DMS53 treated with DMSO at 0.1 percent for 48 hours (cell line): ENCODE measurements at regions not wholly inside any gene's neighbourhood (a gene's known extent, or its start where the extent isn't known, plus 50 kb on each side); places are given as distances from the start of the nearest gene placed in this dataset.
"Not testable (repeated sequence)": the region's sequence is repeated elsewhere in the genome, so short reads cannot be mapped to it uniquely, and the experiment has no call there.

Source experiments
- DNase-seq: peaks from one replicate; lab custom pipeline; 2025; ENCODE audit not compliant: unreplicated experiment; lab: John Stamatoyannopoulos, UW

GRCh38 chr13:74272826-74273225 is 138.6 kb upstream of the KLF12 start:
- no peak for DNase-seq

- DNase-seq = no peak
These were observed 135.8 kb upstream of the KLF12 start for GRCh38 chr13:74270018-74270417.

GRCh38 chr13:74266861-74267260 is 132.7 kb upstream of the KLF12 start:
- DNase-seq = no peak

DNA sequence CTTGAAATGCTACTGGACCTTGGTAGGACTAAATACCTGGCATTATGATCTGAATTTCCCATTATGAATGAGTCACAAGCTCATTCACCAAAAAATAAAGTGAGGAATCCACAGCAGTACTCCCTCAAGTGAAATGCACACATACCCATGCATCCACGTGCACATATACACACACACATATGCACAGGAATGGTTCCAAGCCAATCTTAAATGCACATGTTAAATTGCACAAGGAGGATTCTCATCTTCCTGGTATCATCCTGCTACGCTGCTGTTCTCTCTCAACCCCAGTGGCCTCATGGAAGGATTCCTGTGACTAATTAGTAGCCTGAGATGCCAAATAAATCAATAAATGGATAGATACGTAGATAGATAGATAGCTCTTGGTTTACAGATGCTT is 132.1 kb upstream of the KLF12 start:
- no peak for DNase-seq

DNA sequence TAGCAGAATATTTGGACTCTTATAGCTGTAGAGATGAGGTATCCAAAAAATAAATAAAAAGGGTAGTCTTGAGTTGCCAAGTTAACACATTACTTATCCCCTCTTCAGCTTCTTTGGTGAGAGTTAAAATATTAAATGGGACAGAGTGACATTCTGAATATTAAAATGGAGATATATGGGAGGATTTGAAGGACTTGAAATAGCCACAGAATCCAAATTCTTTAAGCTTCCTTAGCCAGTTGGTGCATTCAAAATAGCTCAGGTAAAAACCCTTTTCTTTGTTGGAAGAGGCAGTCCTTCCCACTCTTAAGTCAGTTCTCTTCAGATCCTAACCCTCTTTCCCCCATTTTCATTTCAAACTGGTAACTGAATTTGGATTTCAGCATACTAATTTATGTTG is 130.1 kb upstream of the KLF12 start:
- DNase-seq = no peak

- not testable (repeated sequence) for DNase-seq
These were observed 126.2 kb upstream of the KLF12 start for GRCh38 chr13:74260420-74260819.

DNA sequence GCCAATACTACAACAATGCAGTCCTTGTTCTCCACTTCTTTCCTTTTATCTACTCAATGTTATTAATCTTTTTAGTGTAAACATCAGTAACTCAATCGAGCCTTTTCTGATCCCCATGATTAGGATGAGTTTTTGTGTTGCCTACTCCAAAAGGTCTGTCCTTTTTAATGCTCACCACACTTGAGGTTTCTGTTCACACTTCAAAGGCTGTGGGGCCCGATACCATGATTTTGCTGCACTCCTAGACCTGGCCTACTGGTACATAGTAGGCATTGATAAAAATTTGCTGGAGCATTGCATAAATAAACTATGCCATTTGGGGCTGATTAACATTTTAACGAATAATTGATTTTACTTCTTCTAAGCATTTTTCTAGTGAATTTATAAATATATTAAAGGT is 125.4 kb upstream of the KLF12 start:
- no peak for DNase-seq

DNA sequence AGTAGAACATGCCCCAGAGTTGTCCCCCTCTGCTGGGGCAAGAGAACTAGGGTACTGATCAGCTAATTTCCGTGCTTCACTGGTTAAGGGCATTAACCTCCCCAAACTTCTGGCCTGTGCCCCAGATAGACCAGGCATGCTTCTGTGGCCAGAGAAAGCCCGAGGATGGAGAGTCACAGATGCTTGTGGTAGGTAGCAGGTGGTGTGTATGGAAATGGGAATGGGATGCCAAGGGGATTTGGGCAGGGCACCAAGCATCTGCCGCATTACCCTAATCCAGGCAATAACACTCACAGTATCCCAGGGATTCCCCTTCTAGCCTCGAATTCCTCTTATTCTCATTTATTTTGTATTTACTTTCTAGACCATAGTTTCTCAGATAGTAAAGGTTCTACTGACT is 124.8 kb upstream of the KLF12 start:
- no peak for DNase-seq

- DNase-seq = no peak
These were observed 122.8 kb upstream of the KLF12 start for GRCh38 chr13:74256969-74257368.

DNA sequence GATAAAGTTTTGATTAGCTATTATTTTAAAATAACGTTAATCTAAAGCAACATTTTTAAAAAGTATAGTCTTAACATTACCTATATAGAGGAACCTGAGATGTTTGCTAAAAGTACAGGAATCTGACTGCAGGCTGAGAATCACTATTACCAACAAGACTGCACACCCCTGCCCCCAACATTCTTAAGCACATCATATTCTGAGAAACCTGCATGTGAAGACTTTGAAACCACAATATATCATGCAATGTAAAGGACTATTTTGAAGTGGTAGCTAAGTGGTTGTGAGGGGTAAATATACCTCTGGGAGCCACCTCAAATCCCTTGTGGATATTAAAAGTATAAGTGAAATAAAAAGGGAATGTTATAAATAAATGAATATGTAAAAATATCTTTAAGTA is 119.0 kb upstream of the KLF12 start:
- DNase-seq = no peak

- DNase-seq = no peak
These were observed 117.7 kb upstream of the KLF12 start for GRCh38 chr13:74251778-74252519.

- DNase-seq = no peak
These were observed 116.6 kb upstream of the KLF12 start for GRCh38 chr13:74250738-74251190.

DNA sequence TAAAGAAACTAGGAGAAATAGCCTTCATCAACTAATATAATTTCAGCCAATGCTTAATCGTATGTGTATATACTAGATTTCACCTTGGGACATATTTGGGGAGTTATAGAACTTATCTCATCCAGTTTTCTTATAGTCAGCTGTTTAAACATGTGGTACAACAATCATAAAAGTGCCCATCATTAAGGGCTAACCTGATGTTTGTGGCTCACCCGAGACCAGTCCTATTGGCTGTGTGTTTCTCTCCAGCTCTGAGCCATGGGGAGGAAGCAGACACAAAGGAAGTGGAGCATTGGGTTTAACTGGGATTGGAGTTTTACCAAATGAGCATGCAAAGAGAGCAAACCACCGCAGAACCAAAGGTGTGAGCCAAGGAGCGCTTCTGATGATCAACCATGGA is 114.3 kb upstream of the KLF12 start:
- DNase-seq = no peak

- no peak for DNase-seq
These were observed 112.3 kb upstream of the KLF12 start for GRCh38 chr13:74246487-74246886.

DNA sequence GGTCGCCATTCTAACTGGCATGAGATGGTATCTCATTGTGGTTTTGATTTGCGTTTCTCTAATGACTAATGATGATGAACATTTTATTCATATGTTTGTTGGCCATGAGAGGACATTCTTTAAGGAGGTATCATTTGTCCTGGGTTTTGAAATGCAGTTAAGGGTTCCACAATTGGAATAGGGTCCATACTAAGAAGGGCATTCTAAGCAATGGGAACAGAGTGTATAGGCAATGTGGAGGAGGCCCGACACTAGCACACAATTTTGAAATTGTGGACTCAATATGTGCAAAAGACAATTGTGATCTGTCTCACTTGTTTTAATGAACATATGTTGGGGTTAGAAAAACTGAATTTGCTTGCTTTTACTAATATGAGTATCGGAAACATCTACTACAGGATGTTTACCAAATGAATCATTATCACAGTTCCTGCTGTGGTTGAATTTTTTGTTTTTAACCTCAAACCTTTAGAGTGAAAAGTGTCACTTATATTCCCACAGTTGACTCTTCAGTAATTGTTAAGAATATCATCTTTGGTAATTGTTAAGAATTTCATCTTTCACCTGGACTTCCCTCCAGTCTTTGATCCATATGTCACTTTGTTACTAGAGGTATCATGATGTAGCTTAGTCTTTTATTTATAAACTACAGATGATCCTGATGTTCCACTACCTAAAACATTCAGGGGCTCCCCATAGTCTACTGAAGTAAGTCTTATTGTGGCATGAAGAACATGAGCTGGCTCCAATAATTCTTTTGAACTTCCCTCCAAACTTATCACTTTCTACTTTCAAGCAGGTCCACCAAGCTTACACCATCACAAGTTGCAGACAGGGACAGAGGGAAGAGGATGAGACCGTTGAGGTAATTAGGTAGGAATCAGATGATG is 109.7 kb upstream of the KLF12 start:
- DNase-seq = no peak

- DNase-seq = not testable (repeated sequence)
These were observed 107.1 kb upstream of the KLF12 start for GRCh38 chr13:74241343-74241742.

DNA sequence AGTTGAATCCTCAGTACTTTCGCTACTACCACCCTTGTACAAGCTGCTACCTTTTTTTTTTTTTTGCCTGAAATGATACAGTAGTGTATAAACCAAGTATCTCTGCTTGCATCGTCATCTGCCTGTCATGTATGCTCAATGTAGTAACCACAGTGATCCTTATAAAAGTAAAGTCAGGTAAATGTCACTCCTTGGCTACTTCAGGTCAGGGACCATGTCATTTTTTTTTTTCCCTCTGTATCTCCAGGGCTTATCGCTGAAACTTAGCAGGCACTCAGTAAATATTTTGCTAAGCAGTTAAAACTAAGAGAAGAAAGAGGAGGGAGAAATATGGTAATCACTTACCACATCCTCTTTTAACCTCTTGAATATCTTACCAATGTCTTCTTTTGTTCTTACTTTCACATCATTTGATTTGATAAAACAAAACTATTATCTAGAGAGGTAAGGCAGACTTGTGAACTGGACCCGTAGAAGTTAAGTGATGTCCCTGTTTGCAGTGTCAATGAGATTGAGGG is 96.8 kb upstream of the KLF12 start:
- DNase-seq = no peak

DNA sequence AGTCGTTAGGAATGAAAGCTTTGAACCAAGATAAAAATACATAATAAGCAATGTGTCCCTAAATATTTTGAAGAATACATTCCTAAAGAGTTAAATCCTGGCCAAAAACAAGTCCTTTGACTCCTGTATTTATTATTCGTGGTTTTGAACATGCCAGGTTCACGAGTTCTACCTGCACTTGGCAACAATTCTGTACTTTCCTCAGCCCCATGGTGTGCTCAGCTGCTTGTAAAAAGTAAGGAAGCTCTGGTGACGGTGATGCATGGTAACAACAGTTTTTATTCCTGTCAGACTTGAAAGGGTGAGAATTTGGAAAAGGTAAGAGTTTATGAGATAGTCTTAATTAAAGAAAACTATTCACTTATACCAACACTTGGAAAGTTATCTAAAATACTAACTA is 95.0 kb upstream of the KLF12 start:
- DNase-seq = no peak

- no peak for DNase-seq
These were observed 93.4 kb upstream of the KLF12 start for GRCh38 chr13:74227476-74228158.

- DNase-seq = no peak
These were observed 92.7 kb upstream of the KLF12 start for GRCh38 chr13:74226791-74227475.

GRCh38 chr13:74221752-74222151 is 87.5 kb upstream of the KLF12 start:
- DNase-seq = no peak
